Caco-2 (cell line): ENCODE measurements at regions not wholly inside any gene's neighbourhood (a gene's known extent, or its start where the extent isn't known, plus 50 kb on each side); places are given as distances from the start of the nearest gene placed in this dataset.

Experiments
- BruUV-seq: library from RNA; stranded (reverse); fragments of 400-500 nt; replicated peaks from 2 replicates; lab custom pipeline; 2021; lab: Mats Ljungman, UMichigan
- CTCF ChIA-PET: fragments of 300-600 bp; sonication (Branson Sonifier 250); formaldehyde crosslinking; loops from one replicate; lab custom pipeline; 2022; ENCODE audit warnings: antibody characterized with exemption; lab: Charles Lee
- POLR2A ChIA-PET: fragments of 300-600 bp; sonication (Branson Sonifier 250); formaldehyde crosslinking; loops from one replicate; lab custom pipeline; 2022; ENCODE audit warnings: antibody characterized with exemption; lab: Charles Lee
- DNase-seq, 2 experiments: peaks; one replicate each; pipeline versions ENCODE4 v3.0.0 to v3.0.0-alpha.2; 2020 to 2022
- H3K27me3 ChIP-seq: replicated peaks from 2 replicates; pipeline ENCODE4 v1.6.0; 2011; ENCODE audit warnings: low read length; ENCODE audit not compliant: control insufficient read depth, insufficient read depth
- H3K36me3 ChIP-seq: 2 replicates; pipeline ENCODE4 v1.5.1; 2011; ENCODE audit warnings: low read length; ENCODE audit not compliant: control insufficient read depth, insufficient read depth
- H3K4me1 ChIP-seq: fragments of 250-450 bp; sonication (Bioruptor Pico); 2 replicates; pipeline ENCODE4 v1.5.1; 2020; ENCODE audit warnings: mild to moderate bottlenecking
- H3K4me3 ChIP-seq: 2 replicates; pipeline ENCODE4 v1.5.1; 2011; ENCODE audit warnings: low read depth, mild to moderate bottlenecking, control low read depth, low read length
- H3K9me3 ChIP-seq: fragments of 250-450 bp; sonication (Bioruptor Pico); 2 replicates; pipeline ENCODE4 v1.5.1; 2020; ENCODE audit warnings: mild to moderate bottlenecking, moderate library complexity
- H3K27ac Mint-ChIP-seq: one replicate; pipeline ENCODE4 v1.8.0; 2022; ENCODE audit warnings: mixed read lengths; ENCODE audit not compliant: unreplicated experiment
- H3K27me3 Mint-ChIP-seq: one replicate; pipeline ENCODE4 v1.8.0; 2022; ENCODE audit warnings: mixed read lengths; ENCODE audit not compliant: insufficient read depth, unreplicated experiment
- H3K36me3 Mint-ChIP-seq: one replicate; pipeline ENCODE4 v1.8.0; 2022; ENCODE audit warnings: mild to moderate bottlenecking, mixed read lengths; ENCODE audit not compliant: insufficient read depth, unreplicated experiment
- H3K4me1 Mint-ChIP-seq: one replicate; pipeline ENCODE4 v1.8.0; 2022; ENCODE audit warnings: low read depth, mixed read lengths; ENCODE audit not compliant: unreplicated experiment
- H3K4me3 Mint-ChIP-seq: one replicate; pipeline ENCODE4 v1.8.0; 2022; ENCODE audit warnings: mild to moderate bottlenecking, moderate library complexity, mixed read lengths; ENCODE audit not compliant: unreplicated experiment
- H3K9me3 Mint-ChIP-seq: one replicate; pipeline ENCODE4 v1.8.0; 2022; ENCODE audit warnings: mixed read lengths; ENCODE audit not compliant: unreplicated experiment
- intact Hi-C: fragments of 100-400 bp; cut with micrococcal nuclease; formaldehyde crosslinking; loops from one replicate; pipeline ENCODE4 v1.10.0; 2022; ENCODE audit not compliant: unreplicated experiment
- TF ChIP-seq, protein P1 (sequence below), 2 experiments: fragments of 200-600 bp in 1 of 2; IDR thresholded peaks; 1 replicate in 1 of 2; 2 replicates in 1 of 2; pipeline versions ENCODE4 v1.5.1 to v1.8.0; 2011 to 2022; ENCODE audit warnings: antibody characterized with exemption in 1 of 2, control low read depth in 1 of 2, inconsistent platforms in 1 of 2, low read depth in 1 of 2, low read length in 1 of 2, mild to moderate bottlenecking in 1 of 2, moderate library complexity in 1 of 2; ENCODE audit not compliant: insufficient read depth in 1 of 2, severe bottlenecking in 1 of 2, unreplicated experiment in 1 of 2

DNA sequence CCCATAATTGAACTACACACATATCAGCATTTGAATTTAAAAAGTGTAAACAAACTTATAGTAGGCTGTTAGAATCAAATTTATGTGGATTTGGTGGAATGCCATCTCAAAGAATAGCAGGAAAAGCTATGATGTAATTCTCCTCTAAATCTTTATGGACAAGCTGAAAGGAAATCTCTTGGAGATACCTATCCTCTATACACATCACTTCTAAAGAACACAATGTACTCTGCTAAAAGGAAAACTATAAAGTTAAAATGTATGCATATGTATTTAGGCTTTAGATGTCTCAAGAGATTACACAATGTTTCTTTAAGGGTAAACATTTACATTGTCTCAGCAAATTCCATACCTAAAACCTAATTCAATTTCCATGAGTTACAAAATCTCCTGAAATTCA, 323.3 kb downstream of the CRPPA start:
- Histone ChIP-seq H3K27me3 (no peaks in the 10 kb centered on the region), H3K4me1 (peaks cover 19% of the 10 kb centered on the region), H3K4me3 (no peak overlapping the region), H3K36me3 (no peaks in the 10 kb centered on the region), H3K9me3 (no peaks in the 10 kb centered on the region)
- POLR2A ChIA-PET: no interaction called here
- TF ChIP-seq, protein P1, sequence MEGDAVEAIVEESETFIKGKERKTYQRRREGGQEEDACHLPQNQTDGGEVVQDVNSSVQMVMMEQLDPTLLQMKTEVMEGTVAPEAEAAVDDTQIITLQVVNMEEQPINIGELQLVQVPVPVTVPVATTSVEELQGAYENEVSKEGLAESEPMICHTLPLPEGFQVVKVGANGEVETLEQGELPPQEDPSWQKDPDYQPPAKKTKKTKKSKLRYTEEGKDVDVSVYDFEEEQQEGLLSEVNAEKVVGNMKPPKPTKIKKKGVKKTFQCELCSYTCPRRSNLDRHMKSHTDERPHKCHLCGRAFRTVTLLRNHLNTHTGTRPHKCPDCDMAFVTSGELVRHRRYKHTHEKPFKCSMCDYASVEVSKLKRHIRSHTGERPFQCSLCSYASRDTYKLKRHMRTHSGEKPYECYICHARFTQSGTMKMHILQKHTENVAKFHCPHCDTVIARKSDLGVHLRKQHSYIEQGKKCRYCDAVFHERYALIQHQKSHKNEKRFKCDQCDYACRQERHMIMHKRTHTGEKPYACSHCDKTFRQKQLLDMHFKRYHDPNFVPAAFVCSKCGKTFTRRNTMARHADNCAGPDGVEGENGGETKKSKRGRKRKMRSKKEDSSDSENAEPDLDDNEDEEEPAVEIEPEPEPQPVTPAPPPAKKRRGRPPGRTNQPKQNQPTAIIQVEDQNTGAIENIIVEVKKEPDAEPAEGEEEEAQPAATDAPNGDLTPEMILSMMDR (IDR thresholded peaks at IDR 0.05; ENCODE audit: insufficient read depth in 1 of 2, low read depth in 1 of 2, low read length in 1 of 2, severe bottlenecking in 1 of 2, unreplicated experiment in 1 of 2): no peak
- BruUV-seq: no TSS peak
- intact Hi-C loops: loop anchor here (1.0 to 5.0 kb wide), 6 partner anchors 14 to 333 kb away; no protein-coding TSS in a partner anchor
- Mint-ChIP-seq H3K36me3 (no peaks in the 10 kb centered on the region), H3K27me3 (no peaks in the 10 kb centered on the region), H3K9me3 (no peaks in the 10 kb centered on the region), H3K4me1 (peaks cover 29% of the 10 kb centered on the region), H3K4me3 (no peak overlapping the region), H3K27ac (peak overlapping the region; percentile 69)
- CTCF ChIA-PET: no interaction called here
- DNase-seq: peak in 1 of 2 experiments; percentile 9

DNA sequence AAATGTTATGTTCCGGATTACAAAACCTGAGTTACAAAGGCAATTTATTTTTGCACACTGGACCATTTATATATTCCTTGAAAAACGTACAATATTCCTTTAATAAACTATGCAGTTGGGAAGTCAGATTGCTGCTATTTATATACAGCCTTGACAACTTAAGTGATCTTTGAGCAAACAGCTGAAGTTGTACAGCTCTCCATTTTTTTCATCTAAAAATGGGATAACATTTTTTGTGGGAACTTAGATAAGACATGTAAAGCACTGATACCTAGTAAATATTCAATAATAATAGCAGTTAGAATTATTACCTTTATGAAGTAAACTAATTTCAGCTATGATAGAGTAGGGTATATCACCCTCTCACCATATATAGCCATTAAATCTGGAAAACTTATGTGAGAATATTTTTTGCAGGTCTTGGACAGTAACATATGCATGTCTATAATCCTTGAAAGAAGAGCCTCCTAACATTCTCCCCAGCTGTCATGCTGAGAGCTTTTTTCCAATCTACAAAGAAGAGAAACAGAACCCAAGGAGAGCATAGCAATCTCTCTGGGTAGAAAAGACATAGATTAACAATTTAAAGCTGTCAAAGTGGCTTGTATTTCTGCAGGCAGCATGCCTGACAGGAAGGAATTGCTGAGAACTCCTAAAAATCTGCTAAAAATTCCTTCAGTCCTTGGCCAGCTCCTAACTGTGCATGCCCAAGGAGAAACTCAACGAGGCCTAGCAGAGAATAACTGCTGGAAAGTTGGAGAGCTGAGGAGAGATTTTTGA, 326.0 kb downstream of the CRPPA start:
- no peak for DNase-seq
- H3K36me3 ChIP-seq: no peaks in the 10 kb centered on the region
- H3K9me3 Mint-ChIP-seq: no peaks in the 10 kb centered on the region
- no peaks in the 10 kb centered on the region for H3K27me3 ChIP-seq
- no peaks in the 10 kb centered on the region for H3K9me3 ChIP-seq
- H3K4me1 ChIP-seq: peaks cover 19% of the 10 kb centered on the region
- TF ChIP-seq, protein P1 (IDR thresholded peaks at IDR 0.05; ENCODE audit: insufficient read depth in 1 of 2, low read depth in 1 of 2, low read length in 1 of 2, severe bottlenecking in 1 of 2, unreplicated experiment in 1 of 2): no peak
- H3K27ac Mint-ChIP-seq: no peak overlapping the region
- H3K36me3 Mint-ChIP-seq: no peaks in the 10 kb centered on the region
- H3K4me1 Mint-ChIP-seq: peaks cover 29% of the 10 kb centered on the region
- ChIA-PET POLR2A (no interaction called here), CTCF (no interaction called here)
- H3K4me3 Mint-ChIP-seq: no peak overlapping the region
- no peak overlapping the region for H3K4me3 ChIP-seq
- intact Hi-C loops: loop anchor here (5.0 kb wide), 1 partner anchor 117 kb away; no protein-coding TSS in a partner anchor
- BruUV-seq: no TSS peak
- H3K27me3 Mint-ChIP-seq: no peaks in the 10 kb centered on the region

DNA sequence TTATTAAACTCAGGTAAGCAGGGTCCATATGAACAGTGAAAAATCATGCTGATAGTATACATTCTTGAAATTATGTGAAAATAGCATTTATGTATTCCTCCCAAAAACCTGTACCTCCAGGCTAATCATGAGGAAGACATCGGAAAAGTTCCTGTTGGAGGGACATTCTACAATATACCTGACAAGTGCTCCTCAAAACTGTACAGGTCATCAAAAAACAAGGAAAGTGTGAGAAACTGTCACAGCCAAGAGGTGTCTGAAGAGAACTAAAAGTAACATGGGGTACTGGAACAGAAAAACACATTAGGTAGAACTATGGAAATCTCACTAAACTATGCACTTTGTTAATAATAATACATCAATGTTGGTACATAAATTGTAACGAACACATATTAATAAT, 326.7 kb downstream of the CRPPA start:
- Mint-ChIP-seq H3K9me3 (no peaks in the 10 kb centered on the region), H3K27me3 (no peaks in the 10 kb centered on the region), H3K36me3 (no peaks in the 10 kb centered on the region), H3K27ac (no peak overlapping the region), H3K4me3 (no peak overlapping the region), H3K4me1 (peaks cover 23% of the 10 kb centered on the region)
- ChIA-PET CTCF (no interaction called here), POLR2A (no interaction called here)
- H3K4me3 ChIP-seq: no peak overlapping the region
- TF ChIP-seq, protein P1 (IDR thresholded peaks at IDR 0.05; ENCODE audit: insufficient read depth in 1 of 2, low read depth in 1 of 2, low read length in 1 of 2, severe bottlenecking in 1 of 2, unreplicated experiment in 1 of 2): no peak
- intact Hi-C loops: loop anchor here (5.0 kb wide), 1 partner anchor 118 kb away; no protein-coding TSS in a partner anchor
- H3K4me1 ChIP-seq: peaks cover 19% of the 10 kb centered on the region
- no peaks in the 10 kb centered on the region for H3K36me3 ChIP-seq
- BruUV-seq: no TSS peak
- H3K27me3 ChIP-seq: no peaks in the 10 kb centered on the region
- H3K9me3 ChIP-seq: no peaks in the 10 kb centered on the region
- DNase-seq: no peak
